Muscle of back (tissue), 3 donors: ENCODE measurements at regions not wholly inside any gene's neighbourhood (a gene's known extent, or its start where the extent isn't known, plus 50 kb on each side); places are given as distances from the start of the nearest gene placed in this dataset.
"Not testable (repeated sequence)": the region's sequence is repeated elsewhere in the genome, so short reads cannot be mapped to it uniquely, and the experiment has no call there.

Source experiments
- DNase-seq, 3 donors: peaks; one replicate each; pipeline versions ENCODE4 v3.0.0 to v3.0.0-alpha.2; 2013

DNA sequence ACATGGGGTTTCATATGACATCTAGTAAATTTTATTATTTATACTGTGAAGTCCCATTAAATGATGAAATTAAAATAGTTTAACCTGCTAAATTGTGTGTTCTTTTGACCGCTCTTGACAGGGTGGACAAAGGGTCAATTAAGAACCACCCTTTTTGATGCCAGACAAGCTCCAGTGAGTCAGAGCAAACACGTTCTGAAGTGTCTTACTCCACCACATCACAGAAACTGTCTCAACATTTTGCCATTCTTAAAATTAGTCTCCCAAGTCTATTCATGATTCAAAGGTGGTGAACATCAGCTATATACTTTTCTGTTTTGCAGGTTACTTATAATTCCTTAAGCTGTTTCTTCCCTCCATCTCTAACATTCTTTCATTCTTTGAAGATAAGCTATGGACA is 142.1 kb downstream of the SPATA31A6 start:
- not testable (repeated sequence) for DNase-seq

DNA sequence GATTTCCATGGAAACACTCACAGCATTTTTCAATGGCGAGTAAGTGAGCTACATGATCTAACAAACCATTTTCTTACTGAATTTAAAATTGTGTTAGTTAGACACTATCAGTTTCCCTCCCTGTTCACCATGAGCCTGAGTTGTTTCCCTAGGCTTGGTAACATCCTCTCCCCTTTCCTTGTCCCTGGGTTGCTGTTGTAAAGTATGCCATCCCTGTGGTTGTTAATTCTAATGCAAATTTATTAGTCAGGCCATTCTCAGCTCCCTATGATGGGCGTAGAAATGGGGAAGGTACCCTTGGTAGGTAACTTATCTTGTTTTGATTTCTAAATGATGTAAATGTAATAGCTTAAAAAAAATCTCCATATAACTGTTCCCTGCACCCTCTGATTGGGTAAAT is 143.0 kb downstream of the SPATA31A6 start:
- DNase-seq: not testable (repeated sequence)

- DNase-seq: not testable (repeated sequence)
Observed at GRCh38 chr9:42335342-42335741, 151.9 kb downstream of the SPATA31A6 start.

- DNase-seq: not testable (repeated sequence)
Observed at GRCh38 chr9:42335984-42336657, 152.7 kb downstream of the SPATA31A6 start.

GRCh38 chr9:42338275-42338674 is 154.8 kb downstream of the SPATA31A6 start:
- DNase-seq: not testable (repeated sequence)

GRCh38 chr9:42339671-42340434 is 156.4 kb downstream of the SPATA31A6 start:
- DNase-seq: not testable (repeated sequence)

GRCh38 chr9:42340435-42340723 is 156.9 kb downstream of the SPATA31A6 start:
- not testable (repeated sequence) for DNase-seq

DNA sequence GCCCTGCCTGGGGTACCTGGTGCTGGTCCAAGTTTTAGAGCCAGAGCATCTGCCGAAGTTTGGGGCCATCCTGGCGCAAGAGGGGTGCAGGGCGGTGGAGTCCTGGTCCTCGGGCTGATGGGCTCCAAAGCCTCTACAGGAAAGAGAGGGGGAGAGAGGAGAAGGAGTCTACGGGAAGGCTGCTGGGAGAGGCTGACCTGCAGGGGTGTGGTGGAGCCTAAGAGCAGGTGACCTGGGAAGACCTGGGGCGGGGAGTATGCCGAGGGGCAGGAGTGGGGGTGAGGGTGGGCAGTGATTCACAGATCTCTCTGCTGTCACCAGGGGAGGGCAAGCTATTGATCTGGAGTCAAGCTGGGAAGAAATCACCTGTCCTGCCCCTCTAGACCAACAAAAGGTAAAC is 158.4 kb downstream of the SPATA31A6 start:
- not testable (repeated sequence) for DNase-seq

GRCh38 chr9:42342297-42342696 is 158.8 kb downstream of the SPATA31A6 start:
- not testable (repeated sequence) for DNase-seq

DNA sequence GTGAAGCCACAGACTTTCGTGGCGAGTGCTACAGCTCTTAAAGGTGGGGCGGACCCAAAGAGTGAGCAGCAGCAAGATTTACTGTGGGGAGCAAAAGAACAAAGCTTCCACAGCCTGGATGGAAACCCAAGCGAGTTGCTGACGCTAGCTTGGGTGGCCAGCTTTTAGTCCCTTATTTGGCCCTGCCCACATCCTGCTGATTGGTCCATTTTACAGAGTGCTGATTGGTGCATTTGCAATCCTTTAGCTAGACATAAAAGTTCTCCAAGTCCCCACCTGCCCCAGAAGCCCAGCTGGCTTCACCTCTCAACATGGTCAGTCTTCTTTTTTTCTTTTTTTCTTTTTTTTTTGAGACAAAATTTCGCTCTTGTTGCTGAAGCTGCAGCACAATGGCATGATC is 161.0 kb downstream of the SPATA31A6 start:
- not testable (repeated sequence) for DNase-seq

- DNase-seq: not testable (repeated sequence)
Observed at GRCh38 chr9:42346916-42347315, 163.5 kb downstream of the SPATA31A6 start.

- DNase-seq: not testable (repeated sequence)
Observed at GRCh38 chr9:42349181-42349580, 165.7 kb downstream of the SPATA31A6 start.

- not testable (repeated sequence) for DNase-seq
Observed at GRCh38 chr9:42350412-42350811, 167.0 kb downstream of the SPATA31A6 start.

- DNase-seq: not testable (repeated sequence)
Observed at GRCh38 chr9:42357604-42358373, 174.3 kb downstream of the SPATA31A6 start.

DNA sequence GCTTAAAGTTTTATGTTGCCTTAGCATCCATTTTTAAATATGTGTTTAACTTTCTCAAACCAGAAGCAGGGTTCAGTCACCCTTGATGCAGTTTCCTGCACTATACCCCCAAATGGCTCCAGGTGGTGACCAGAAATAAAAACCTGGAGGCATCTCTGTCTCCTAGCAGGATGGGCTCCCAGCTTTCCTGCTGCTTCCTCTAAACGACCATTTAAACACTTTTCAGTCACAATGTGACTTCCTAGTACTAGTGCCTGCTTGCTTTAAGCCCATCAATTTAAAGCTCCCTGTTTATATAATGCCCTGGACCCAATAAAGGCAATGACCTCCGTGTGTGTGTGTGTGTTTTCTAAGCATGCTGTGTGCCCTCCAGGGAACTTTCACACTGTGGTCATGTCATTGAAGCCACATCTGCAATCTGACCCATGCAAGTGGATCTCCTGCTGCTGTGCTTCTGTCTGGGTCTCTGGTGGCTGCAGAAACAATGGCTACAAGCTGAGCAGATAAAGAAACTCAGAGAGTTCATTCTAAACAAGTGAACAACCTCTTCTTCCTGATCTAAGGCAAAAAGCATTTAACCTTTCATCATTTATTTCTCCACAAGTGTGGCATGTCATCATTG is 175.3 kb downstream of the SPATA31A6 start:
- DNase-seq: not testable (repeated sequence)

- DNase-seq: not testable (repeated sequence)
Observed at GRCh38 chr9:42364410-42365243, 181.2 kb downstream of the SPATA31A6 start.

GRCh38 chr9:42365244-42365945 is 181.9 kb downstream of the SPATA31A6 start:
- not testable (repeated sequence) for DNase-seq

- DNase-seq: not testable (repeated sequence)
Observed at GRCh38 chr9:42368279-42368881, 184.9 kb downstream of the SPATA31A6 start.

DNA sequence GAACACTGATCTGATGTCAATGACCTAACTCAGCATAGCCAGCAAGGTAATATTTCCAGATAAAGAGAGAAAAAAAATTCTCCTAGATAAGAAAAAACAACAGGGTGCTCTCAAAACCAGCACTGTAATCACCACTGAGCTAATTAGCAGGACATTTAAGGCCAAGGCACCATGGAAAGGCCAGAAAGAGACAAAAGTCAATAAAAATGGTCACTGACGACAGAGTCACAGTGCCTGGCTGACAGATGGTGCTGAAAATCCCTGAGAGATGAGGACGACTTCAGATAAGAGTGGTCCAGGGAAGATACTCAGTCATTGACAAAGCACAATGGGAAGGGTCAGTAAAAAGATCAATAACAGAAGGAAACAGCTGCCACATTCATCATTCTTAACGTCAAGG is 186.7 kb downstream of the SPATA31A6 start:
- DNase-seq: not testable (repeated sequence)

DNA sequence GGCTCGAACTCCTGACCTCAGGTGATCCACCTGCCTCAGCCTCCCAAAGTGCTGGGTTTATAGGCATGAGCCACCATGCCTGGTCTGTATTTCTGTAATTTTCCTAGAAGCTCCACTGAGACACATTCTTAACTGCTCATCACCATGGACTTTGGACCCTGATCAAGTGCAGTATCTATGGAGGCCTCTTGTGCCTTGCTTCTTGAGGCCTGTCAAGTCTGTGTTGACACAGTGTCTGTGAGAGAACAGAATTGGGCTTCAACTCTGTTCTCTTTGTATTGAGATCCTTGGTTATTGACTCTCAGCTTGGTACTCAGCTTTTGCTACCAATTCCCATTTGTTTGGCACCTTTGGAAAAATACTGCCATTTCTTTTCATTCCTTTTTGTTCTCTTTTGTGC is 188.0 kb downstream of the SPATA31A6 start:
- not testable (repeated sequence) for DNase-seq
